Motor neuron (in vitro differentiated cells): ENCODE measurements at regions not wholly inside any gene's neighbourhood (a gene's known extent, or its start where the extent isn't known, plus 50 kb on each side); places are given as distances from the start of the nearest gene placed in this dataset.
A peak's percentile ranks its signal among the peaks of the same experiment; 100 is the strongest.
"Not testable (repeated sequence)": the region's sequence is repeated elsewhere in the genome, so short reads cannot be mapped to it uniquely, and the experiment has no call there.

Source experiments
- ATAC-seq, 8 experiments: fragments of 200-7000 bp; cut with Tn5 transposase; replicated peaks in 6 of 8; 2 replicates each; pipeline ENCODE4 v1.8.0; 2021; ENCODE audit warnings: mild to moderate bottlenecking in 8 of 8, moderate library complexity in 8 of 8
- H3K27ac ChIP-seq, 2 donors: fragments of 250-450 bp; sonication (Bioruptor Pico); 2 replicates each; pipeline ENCODE4 v1.9.0; 2021; ENCODE audit warnings: antibody characterized with exemption in 2 of 2, mild to moderate bottlenecking in 2 of 2, moderate library complexity in 1 of 2
- H3K4me1 ChIP-seq, 2 donors: fragments of 250-450 bp; sonication (Bioruptor Pico); replicated peaks in 1 of 2; 2 replicates each; pipeline ENCODE4 v1.6.1; 2021; ENCODE audit warnings: antibody characterized with exemption in 2 of 2, mild to moderate bottlenecking in 2 of 2, moderate library complexity in 1 of 2
- H3K4me3 ChIP-seq, 5 donors: fragments of 250-450 bp; sonication (Bioruptor Pico); 2 replicates each; pipeline ENCODE4 v1.9.0; 2021; ENCODE audit warnings: antibody characterized with exemption in 5 of 5, mild to moderate bottlenecking in 5 of 5, moderate library complexity in 4 of 5
- WGBS, 10 experiments: fragments of 450-650 bp; shearing (Covaris generic); methylation state at CpG; one replicate each; pipeline ENCODE4 v1.0.0; 2022; 5-methylcytosine and 5-hydroxymethylcytosine counted together
- in situ Hi-C, 9 experiments: fragments of 400-800 bp; cut with MboI; loops; one replicate each; pipeline ENCODE4 v1.15.0; 2021; ENCODE audit warnings: low sequenced_read_pairs in 9 of 9, low pct_unique_long_range_greater_than_20kb in 2 of 9; ENCODE audit not compliant: unreplicated experiment in 9 of 9

DNA sequence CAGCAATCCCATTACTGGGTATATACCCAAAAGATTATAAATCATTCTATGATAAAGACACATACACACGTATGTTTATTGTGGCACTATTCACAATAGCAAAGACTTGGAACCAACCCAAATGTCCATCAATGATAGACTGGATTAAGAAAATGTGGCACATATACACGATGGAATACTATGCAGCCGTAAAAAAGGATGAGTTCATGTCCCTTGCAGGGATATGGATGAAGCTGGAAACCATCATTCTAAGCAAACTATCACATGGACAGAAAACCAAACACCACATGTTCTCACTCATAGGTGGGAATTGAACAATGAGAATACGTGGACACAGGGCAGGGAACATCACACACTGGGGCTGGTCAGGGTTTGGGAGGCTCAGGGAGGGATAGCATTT, 87.4 kb upstream of the CAB39 start:
- not testable (repeated sequence) for H3K4me3 ChIP-seq, H3K4me1 ChIP-seq, H3K27ac ChIP-seq, ATAC-seq
- WGBS, 10 experiments, result 50 to 100% (median 80%) methylated on average over 1 of the region's 4 CpGs; no CpG with 5 or more reads in 7 of the 10 experiments
- in situ Hi-C loops, result loop anchor here in 1 of 9 experiments (25.0 kb wide), 1 partner anchor 162 kb away; no protein-coding TSS in a partner anchor

- H3K27ac ChIP-seq, H3K4me1 ChIP-seq, H3K4me3 ChIP-seq, ATAC-seq: not testable (repeated sequence)
- 51 to 100% (median 82%) methylated on average over 1 to 3 of the region's 4 CpGs; no CpG with 5 or more reads in 2 of the 10 experiments for WGBS, 10 experiments
- in situ Hi-C loops, result loop anchor here in 1 of 9 experiments (25.0 kb wide), 1 partner anchor 160 kb away; no protein-coding TSS in a partner anchor
These were observed 85.6 kb upstream of the CAB39 start for GRCh38 chr2:230627091-230627490.

DNA sequence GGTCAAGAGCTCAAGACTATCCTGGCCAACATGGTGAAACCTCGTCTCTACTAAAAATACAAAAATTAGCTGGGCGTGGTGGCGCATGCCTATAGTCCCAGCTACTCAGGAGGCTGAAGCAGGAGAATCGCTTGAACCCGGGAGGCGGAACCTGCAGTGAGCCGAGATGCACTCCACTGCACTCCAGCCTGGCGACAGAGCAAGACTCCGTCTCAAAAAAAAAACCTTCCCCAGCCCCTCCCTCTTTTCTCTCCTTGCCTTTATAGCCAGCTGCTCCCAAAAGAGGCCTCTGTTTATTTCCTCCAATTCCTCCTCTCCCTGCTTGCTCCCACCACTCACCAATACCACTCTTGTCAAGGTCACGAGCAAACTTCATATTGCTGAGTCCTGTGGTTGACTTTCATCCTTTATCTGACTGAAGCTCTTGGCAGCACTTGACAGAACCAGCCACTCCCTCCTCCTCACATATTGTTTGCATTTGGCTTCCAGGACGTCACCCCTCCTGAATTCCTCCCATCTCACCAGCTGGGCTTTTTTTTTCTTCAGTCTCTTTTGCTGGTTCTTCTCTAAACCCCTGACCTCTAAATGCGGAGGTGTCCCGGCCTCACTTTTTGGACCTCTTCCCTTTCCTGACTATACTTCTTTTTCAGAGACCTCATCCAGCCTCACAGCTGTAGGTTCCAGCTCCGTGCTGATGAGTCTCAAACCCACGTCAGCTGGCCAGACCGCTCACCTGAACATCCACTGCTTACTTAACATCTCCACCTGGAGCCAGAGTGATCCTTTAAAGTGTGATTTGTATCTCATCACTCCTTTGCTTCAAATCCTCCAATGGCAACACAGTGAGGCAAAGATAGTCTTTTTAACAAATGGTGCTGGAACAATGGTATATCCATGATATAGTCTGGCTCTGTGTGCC, 84.6 kb upstream of the CAB39 start:
- 13 to 100% (median 63%) methylated on average over 2 to 13 of the region's 16 CpGs; no CpG with 5 or more reads in 1 of the 10 experiments for WGBS, 10 experiments
- in situ Hi-C loops, result loop anchor here in 1 of 9 experiments (25.0 kb wide), 1 partner anchor 159 kb away; no protein-coding TSS in a partner anchor
- Histone ChIP-seq H3K27ac (no peak overlapping the region), H3K4me1 (no peaks in the 10 kb centered on the region), H3K4me3 (no peak overlapping the region)
- peak in 5 of 8 experiments; percentile 22 to 99 (median 91) for ATAC-seq

GRCh38 chr2:230631470-230631869, 81.2 kb upstream of the CAB39 start:
- ATAC-seq, result no peak
- H3K4me1 ChIP-seq, result no peaks in the 10 kb centered on the region
- no peak overlapping the region for H3K27ac ChIP-seq
- no peak overlapping the region for H3K4me3 ChIP-seq
- in situ Hi-C loops, result loop anchor here in 1 of 9 experiments (25.0 kb wide), 1 partner anchor 156 kb away; no protein-coding TSS in a partner anchor
- 50 to 90% (median 82%) methylated on average over 1 to 4 of the region's 4 CpGs; no CpG with 5 or more reads in 2 of the 10 experiments for WGBS, 10 experiments

DNA sequence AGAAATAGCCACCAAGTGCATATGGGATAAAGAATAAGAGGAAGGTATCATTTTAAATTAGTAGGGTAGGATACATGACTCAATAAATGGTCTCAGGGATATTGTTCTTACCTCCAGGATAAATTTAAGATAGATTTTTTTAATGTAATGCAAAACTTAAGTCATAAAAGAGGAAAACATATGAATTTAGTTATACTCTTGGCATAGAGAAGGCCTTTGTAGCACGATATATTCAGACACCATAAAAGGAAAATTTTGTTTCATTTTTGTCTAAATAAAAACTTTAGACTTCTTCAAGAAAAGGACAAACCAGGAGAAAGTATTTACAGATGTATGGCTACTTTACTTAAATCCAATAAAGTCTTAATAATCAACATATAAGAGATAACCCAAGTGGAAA, 78.5 kb upstream of the CAB39 start:
- no peak for ATAC-seq
- WGBS, 10 experiments, result 0 to 100% (median 75%) methylated on average over 1 of the region's 1 CpG
- Histone ChIP-seq H3K27ac (no peak overlapping the region), H3K4me1 (no peaks in the 10 kb centered on the region), H3K4me3 (no peak overlapping the region)
- in situ Hi-C loops, result loop anchor here in 1 of 9 experiments (25.0 kb wide), 1 partner anchor 153 kb away; no protein-coding TSS in a partner anchor

GRCh38 chr2:230634721-230635313, 77.8 kb upstream of the CAB39 start:
- WGBS, 10 experiments, result 83 to 100% (median 89%) methylated on average over 1 to 5 of the region's 5 CpGs; no CpG with 5 or more reads in 5 of the 10 experiments
- in situ Hi-C loops, result loop anchor here in 1 of 9 experiments (25.0 kb wide), 1 partner anchor 152 kb away; no protein-coding TSS in a partner anchor
- not testable (repeated sequence) for H3K27ac ChIP-seq, H3K4me3 ChIP-seq, H3K4me1 ChIP-seq
- ATAC-seq, result peak in 1 of 8 experiments; percentile 41

DNA sequence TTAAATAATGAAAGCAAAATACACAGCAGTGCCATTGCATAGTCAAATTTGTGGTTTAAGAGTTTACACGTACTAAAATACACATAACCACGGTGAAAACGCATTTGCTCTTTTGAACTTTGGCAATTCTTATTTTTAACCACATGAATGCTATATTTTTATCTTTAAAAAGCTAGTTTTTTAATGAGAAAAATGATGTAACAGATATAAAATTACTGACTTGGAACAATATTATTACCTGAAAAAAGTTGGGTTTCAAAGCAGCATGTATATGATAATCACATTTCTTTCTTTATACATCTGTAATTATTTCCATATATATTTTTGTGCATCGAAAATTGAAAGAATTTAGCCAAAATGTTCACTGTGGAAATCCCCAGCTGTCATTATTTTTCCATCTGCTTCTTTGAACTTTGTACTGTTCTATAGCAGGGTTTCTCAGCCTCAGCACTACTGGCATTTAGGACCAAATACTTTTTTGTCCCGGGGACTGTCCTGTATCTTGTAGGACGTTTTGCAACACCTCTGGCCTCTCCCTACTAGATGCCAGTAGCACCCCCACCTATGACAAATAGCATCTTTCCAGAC, 75.9 kb upstream of the CAB39 start:
- H3K27ac ChIP-seq, result no peak overlapping the region
- in situ Hi-C loops, result loop anchor here in 1 of 9 experiments (25.0 kb wide), 1 partner anchor 151 kb away; no protein-coding TSS in a partner anchor
- H3K4me1 ChIP-seq, result no peaks in the 10 kb centered on the region
- WGBS, 10 experiments, result 2 to 86% (median 67%) methylated on average over 1 to 6 of the region's 6 CpGs
- H3K4me3 ChIP-seq, result no peak overlapping the region
- peak in 1 of 8 experiments; percentile 23 for ATAC-seq

- WGBS, 10 experiments, result 52 to 100% (median 80%) methylated on average over 1 to 6 of the region's 8 CpGs; no CpG with 5 or more reads in 4 of the 10 experiments
- H3K4me1 ChIP-seq, H3K4me3 ChIP-seq, ATAC-seq, H3K27ac ChIP-seq: not testable (repeated sequence)
- in situ Hi-C loops, result loop anchor here in 1 of 9 experiments (25.0 kb wide), 1 partner anchor 150 kb away; no protein-coding TSS in a partner anchor
These were observed 75.2 kb upstream of the CAB39 start for GRCh38 chr2:230637486-230637885.

DNA sequence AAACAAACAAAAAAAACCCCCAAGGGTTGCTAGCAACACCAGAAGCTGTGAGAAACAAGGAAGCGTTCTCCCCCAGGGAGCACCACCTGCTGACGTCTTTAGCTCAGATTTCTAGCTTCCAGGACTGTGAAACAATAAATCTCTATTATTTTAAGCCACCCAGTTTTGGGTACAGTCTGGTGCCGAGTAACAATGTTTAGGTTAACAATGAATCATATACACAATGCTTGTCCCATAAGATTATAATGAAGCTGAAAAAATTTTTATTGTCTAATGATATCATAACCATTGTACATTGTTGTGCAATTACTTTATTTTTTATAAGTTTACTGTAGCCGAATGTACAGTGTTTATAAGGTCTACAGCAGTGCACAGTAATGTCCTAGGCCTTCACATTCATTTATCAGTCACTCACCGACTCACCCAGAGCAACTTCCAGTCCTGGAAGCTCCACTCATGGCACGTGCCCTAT, 72.1 kb upstream of the CAB39 start:
- no peak for ATAC-seq
- in situ Hi-C loops, result loop anchor here in 1 of 9 experiments (25.0 kb wide), 1 partner anchor 147 kb away; no protein-coding TSS in a partner anchor

GRCh38 chr2:230642966-230643365, 69.7 kb upstream of the CAB39 start:
- H3K4me3 ChIP-seq, result no peak overlapping the region
- H3K27ac ChIP-seq, result no peak overlapping the region
- ATAC-seq, result no peak
- 20 to 100% (median 82%) methylated on average over 1 to 2 of the region's 4 CpGs; no CpG with 5 or more reads in 4 of the 10 experiments for WGBS, 10 experiments
- H3K4me1 ChIP-seq, result no peaks in the 10 kb centered on the region
- in situ Hi-C loops, result loop anchor here in 1 of 9 experiments (25.0 kb wide), 1 partner anchor 144 kb away; no protein-coding TSS in a partner anchor

More for the DNA sequence above, 72.1 kb upstream of the CAB39 start:
- no peaks in the 10 kb centered on the region for H3K4me1 ChIP-seq
- 56 to 100% (median 86%) methylated on average over 1 to 5 of the region's 6 CpGs; no CpG with 5 or more reads in 1 of the 10 experiments for WGBS, 10 experiments
- no peak overlapping the region for H3K27ac ChIP-seq
- H3K4me3 ChIP-seq, result no peak overlapping the region

DNA sequence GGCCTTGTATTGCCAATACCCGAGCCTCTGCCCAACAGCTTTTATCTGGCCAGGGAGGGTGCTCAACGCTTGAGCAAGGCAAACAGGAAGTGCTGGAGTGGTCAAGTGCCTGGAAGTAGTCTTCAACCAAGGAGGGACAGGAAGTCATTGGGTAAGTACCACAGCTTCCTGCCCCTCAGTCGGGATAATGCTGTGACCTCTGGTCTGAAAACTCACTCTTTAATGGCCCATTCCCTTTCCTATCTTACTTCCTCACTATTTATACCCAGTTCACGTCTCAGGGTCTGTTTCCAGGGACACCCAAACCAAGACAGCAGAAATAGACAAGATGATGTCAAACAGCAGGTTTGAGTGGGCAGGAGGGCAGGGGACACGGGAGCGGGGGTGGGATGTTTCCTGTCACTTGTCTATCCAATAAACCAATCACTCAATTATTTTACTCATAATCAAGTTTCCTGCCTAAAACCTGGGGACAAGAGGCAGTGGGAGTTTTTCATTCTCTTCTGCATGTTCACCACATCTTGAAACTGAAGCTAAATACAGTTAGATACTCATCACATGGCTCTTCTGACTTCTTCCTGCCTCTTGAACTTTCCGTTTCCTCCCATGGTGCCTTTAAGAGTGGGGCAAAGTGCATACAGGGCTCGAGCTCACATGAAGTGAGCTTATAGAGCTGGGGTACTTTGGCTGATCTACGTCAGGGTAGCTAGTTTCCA, 68.9 kb upstream of the CAB39 start:
- in situ Hi-C loops, result loop anchor here in 1 of 9 experiments (25.0 kb wide), 1 partner anchor 144 kb away; no protein-coding TSS in a partner anchor
- Histone ChIP-seq H3K4me1 (no peaks in the 10 kb centered on the region), H3K4me3 (no peak overlapping the region), H3K27ac (no peak overlapping the region)
- ATAC-seq, result no peak
- WGBS, 10 experiments, result 40 to 93% (median 69%) methylated on average over 1 to 7 of the region's 9 CpGs; no CpG with 5 or more reads in 2 of the 10 experiments
